ENCODE measurements at regions not wholly inside any gene's neighbourhood (a gene's known extent, or its start where the extent isn't known, plus 50 kb on each side); places are given as distances from the start of the nearest gene placed in this dataset.

GRCh38 chr5:155768332-155768731 lies 558.6 kb upstream of the SGCD start:
- TF ChIP-seq, protein P1, sequence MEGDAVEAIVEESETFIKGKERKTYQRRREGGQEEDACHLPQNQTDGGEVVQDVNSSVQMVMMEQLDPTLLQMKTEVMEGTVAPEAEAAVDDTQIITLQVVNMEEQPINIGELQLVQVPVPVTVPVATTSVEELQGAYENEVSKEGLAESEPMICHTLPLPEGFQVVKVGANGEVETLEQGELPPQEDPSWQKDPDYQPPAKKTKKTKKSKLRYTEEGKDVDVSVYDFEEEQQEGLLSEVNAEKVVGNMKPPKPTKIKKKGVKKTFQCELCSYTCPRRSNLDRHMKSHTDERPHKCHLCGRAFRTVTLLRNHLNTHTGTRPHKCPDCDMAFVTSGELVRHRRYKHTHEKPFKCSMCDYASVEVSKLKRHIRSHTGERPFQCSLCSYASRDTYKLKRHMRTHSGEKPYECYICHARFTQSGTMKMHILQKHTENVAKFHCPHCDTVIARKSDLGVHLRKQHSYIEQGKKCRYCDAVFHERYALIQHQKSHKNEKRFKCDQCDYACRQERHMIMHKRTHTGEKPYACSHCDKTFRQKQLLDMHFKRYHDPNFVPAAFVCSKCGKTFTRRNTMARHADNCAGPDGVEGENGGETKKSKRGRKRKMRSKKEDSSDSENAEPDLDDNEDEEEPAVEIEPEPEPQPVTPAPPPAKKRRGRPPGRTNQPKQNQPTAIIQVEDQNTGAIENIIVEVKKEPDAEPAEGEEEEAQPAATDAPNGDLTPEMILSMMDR (conservative IDR thresholded peaks at IDR 0.05), result no peak
- H3K27ac ChIP-seq, result no peak overlapping the region

GRCh38 chr5:155772009-155772662 lies 554.8 kb upstream of the SGCD start:
- H3K27ac ChIP-seq, result no peak overlapping the region
- TF ChIP-seq, protein P1 (conservative IDR thresholded peaks at IDR 0.05), result no peak

GRCh38 chr5:155773680-155774079 lies 553.3 kb upstream of the SGCD start:
- TF ChIP-seq, protein P1 (conservative IDR thresholded peaks at IDR 0.05), result no peak

GRCh38 chr5:155780260-155780659 lies 546.7 kb upstream of the SGCD start:
- TF ChIP-seq, protein P1 (conservative IDR thresholded peaks at IDR 0.05), result no peak
- H3K27ac ChIP-seq, result no peak overlapping the region

More at GRCh38 chr5:155773680-155774079, 553.3 kb upstream of the SGCD start:
- H3K27ac ChIP-seq, result no peak overlapping the region

GRCh38 chr5:155783246-155783645 lies 543.7 kb upstream of the SGCD start:
- no peak overlapping the region for H3K27ac ChIP-seq
- TF ChIP-seq, protein P1 (conservative IDR thresholded peaks at IDR 0.05), result no peak

DNA sequence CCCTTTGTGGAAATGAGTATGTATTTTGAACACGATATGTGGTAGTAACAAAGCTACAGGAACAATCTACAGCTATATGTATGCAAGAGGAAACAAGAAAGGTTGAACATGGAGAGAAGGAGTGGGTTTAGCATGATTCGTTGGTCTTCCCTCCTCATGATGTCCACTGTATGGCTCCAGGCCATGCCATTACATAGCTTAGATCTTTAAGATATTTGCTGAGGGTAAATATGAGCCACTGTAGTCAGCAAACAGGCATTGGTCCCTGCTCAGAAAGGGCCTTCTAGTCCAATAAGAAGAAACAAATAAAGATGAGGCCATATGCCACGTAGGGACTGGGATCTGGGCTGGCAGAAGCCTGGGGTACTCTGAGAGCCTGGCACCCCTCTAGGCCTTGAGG lies 543.2 kb upstream of the SGCD start:
- no peak overlapping the region for H3K27ac ChIP-seq
- TF ChIP-seq, protein P1 (conservative IDR thresholded peaks at IDR 0.05), result no peak

DNA sequence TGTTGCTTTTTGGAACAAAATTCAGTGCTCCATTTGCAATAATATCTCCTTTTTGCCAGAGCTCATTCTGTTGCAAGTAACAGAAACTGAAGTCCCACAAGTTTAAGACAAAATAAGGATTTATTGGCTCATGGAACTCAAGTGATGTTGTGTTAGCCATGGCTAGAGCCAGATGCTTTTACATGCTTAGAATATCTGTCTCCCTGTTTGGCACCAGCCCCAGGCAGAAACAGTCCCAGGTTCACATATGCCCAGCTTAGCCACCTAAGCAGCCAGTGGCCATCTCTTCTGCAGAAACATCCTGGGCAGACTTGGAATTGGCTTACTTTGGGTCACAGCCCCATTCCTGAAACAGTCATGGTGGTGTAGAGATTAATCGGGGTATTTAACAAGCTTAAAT lies 540.9 kb upstream of the SGCD start:
- TF ChIP-seq, protein P1 (conservative IDR thresholded peaks at IDR 0.05), result no peak
- peak overlapping the region; percentile 56 for H3K27ac ChIP-seq
